H1 (cell line): ENCODE measurements at regions not wholly inside any gene's neighbourhood (a gene's known extent, or its start where the extent isn't known, plus 50 kb on each side); places are given as distances from the start of the nearest gene placed in this dataset.

Experiments
- CTCF ChIA-PET: fragments of 300-600 bp; sonication (Branson Sonifier 250); formaldehyde crosslinking; loops from one replicate; lab custom pipeline; 2021; ENCODE audit not compliant: partially characterized antibody; lab: Charles Lee
- POLR2A ChIA-PET: fragments of 300-600 bp; sonication (Branson Sonifier 250); formaldehyde crosslinking; loops from one replicate; lab custom pipeline; 2021; ENCODE audit warnings: inconsistent platforms; ENCODE audit not compliant: partially characterized antibody; lab: Charles Lee
- DNase-seq, 2 experiments: peaks; one replicate each; pipeline versions ENCODE4 v3.0.0 to v3.0.0-alpha.2; 2010 to 2022; ENCODE audit warnings: low spot score in 2 of 2, low read depth in 1 of 2, mixed read lengths in 1 of 2
- FAIRE-seq: peaks from 2 replicates; lab custom pipeline; 2011; peaks lifted over from hg19 to GRCh38; lab: Jason Lieb, UNC
- H2AFZ ChIP-seq: 2 replicates; pipeline ENCODE4 v1.8.1; 2012; ENCODE audit warnings: low read length, inconsistent platforms
- H2AK5ac ChIP-seq: 2 replicates; pipeline ENCODE4 v1.6.1; 2013; ENCODE audit warnings: low read depth, low read length
- H2BK120ac ChIP-seq: replicated peaks from 2 replicates; pipeline ENCODE3; 2013; ENCODE audit warnings: low read depth, low read length, inconsistent platforms
- H2BK12ac ChIP-seq: 2 replicates; pipeline ENCODE4 v1.6.1; 2013; ENCODE audit warnings: low read depth, low read length
- H2BK15ac ChIP-seq: 2 replicates; pipeline ENCODE4 v1.6.1; 2013; ENCODE audit warnings: low read length
- H2BK20ac ChIP-seq: 2 replicates; pipeline ENCODE4 v1.6.1; 2013; ENCODE audit warnings: low read length
- H2BK5ac ChIP-seq: 2 replicates; pipeline ENCODE4 v1.6.1; 2013; ENCODE audit warnings: low read depth, low read length
- H3K14ac ChIP-seq: 2 replicates; pipeline ENCODE4 v1.6.1; 2013; ENCODE audit warnings: inconsistent platforms; ENCODE audit not compliant: insufficient read length
- H3K18ac ChIP-seq: 2 replicates; pipeline ENCODE4 v1.6.1; 2013; ENCODE audit warnings: low read length; ENCODE audit errors: extremely low read depth
- H3K23ac ChIP-seq: 2 replicates; pipeline ENCODE4 v1.6.1; 2013; ENCODE audit warnings: inconsistent platforms; ENCODE audit not compliant: insufficient read length
- H3K23me2 ChIP-seq: 2 replicates; pipeline ENCODE4 v1.6.1; 2013; ENCODE audit warnings: low read depth, low read length
- H3K27ac ChIP-seq: 2 replicates; pipeline ENCODE4 v1.6.1; 2011; ENCODE audit warnings: low read depth, low read length, inconsistent platforms
- H3K27me3 ChIP-seq, 4 experiments: replicated peaks in 1 of 4; 1 replicate in 1 of 4; 2 replicates in 3 of 4; pipeline versions ENCODE4 v1.6.1 to v1.8.1; 2011 to 2013; ENCODE audit warnings: low read length in 3 of 4, mild to moderate bottlenecking in 3 of 4, inconsistent platforms in 2 of 4, mixed read lengths in 2 of 4, moderate library complexity in 1 of 4; ENCODE audit not compliant: control insufficient read depth in 3 of 4, insufficient read depth in 3 of 4; ENCODE audit errors: extremely low read depth in 1 of 4
- H3K36me3 ChIP-seq, 4 experiments: 2 replicates each; pipeline versions ENCODE4 v1.6.1 to v1.8.1; 2011 to 2013; ENCODE audit warnings: mild to moderate bottlenecking in 4 of 4, low read length in 3 of 4, moderate library complexity in 2 of 4, control low read depth in 1 of 4, inconsistent platforms in 1 of 4; ENCODE audit not compliant: insufficient read depth in 4 of 4, control insufficient read depth in 2 of 4
- H3K4ac ChIP-seq: replicated peaks from 2 replicates; pipeline ENCODE3; 2013; ENCODE audit warnings: low read length, low read depth, mixed read lengths, inconsistent platforms; ENCODE audit not compliant: insufficient read length
- H3K4me1 ChIP-seq, 4 experiments: replicated peaks in 1 of 4; 1 replicate in 1 of 4; 2 replicates in 3 of 4; pipeline versions ENCODE4 v1.6.1 to v1.8.1; 2011 to 2013; ENCODE audit warnings: low read length in 3 of 4, inconsistent platforms in 2 of 4, mixed read lengths in 1 of 4; ENCODE audit not compliant: insufficient read depth in 4 of 4, control insufficient read depth in 3 of 4
- H3K4me2 ChIP-seq, 2 experiments: 2 replicates each; pipeline versions ENCODE4 v1.6.1 to v1.8.1; 2011 to 2013; ENCODE audit warnings: low read depth in 2 of 2, low read length in 2 of 2, control low read depth in 1 of 2, inconsistent platforms in 1 of 2, mild to moderate bottlenecking in 1 of 2; ENCODE audit not compliant: insufficient read depth in 1 of 2
- H3K4me3 ChIP-seq, 4 experiments: fragments of 200-600, 300-600 bp in 1 of 4; sonication (generic), shearing (Covaris generic), sonication (Bioruptor Twin) in 1 of 4; 2 replicates each; pipeline versions ENCODE4 v1.5.1 to v1.8.1; 2011 to 2016; ENCODE audit warnings: low read length in 4 of 4, low read depth in 3 of 4, control low read depth in 2 of 4, inconsistent platforms in 2 of 4, mild to moderate bottlenecking in 2 of 4, mixed read lengths in 1 of 4, moderate library complexity in 1 of 4; ENCODE audit not compliant: insufficient read depth in 2 of 4; ENCODE audit errors: extremely low read depth in 1 of 4
- H3K56ac ChIP-seq: replicated peaks from 2 replicates; pipeline ENCODE3; 2013; ENCODE audit warnings: low read depth, mild to moderate bottlenecking, mixed read lengths, low read length, inconsistent platforms; ENCODE audit not compliant: insufficient read length
- H3K79me1 ChIP-seq: 2 replicates; pipeline ENCODE4 v1.6.1; 2013; ENCODE audit warnings: low read depth, low read length, control low read depth
- H3K79me2 ChIP-seq, 2 experiments: 2 replicates each; pipeline versions ENCODE4 v1.6.1 to v1.8.1; 2012 to 2013; ENCODE audit warnings: low read length in 2 of 2, mild to moderate bottlenecking in 2 of 2, inconsistent platforms in 1 of 2; ENCODE audit not compliant: insufficient read depth in 2 of 2, control insufficient read depth in 1 of 2
- H3K9ac ChIP-seq, 4 experiments: replicated peaks in 1 of 4; 1 replicate in 1 of 4; 2 replicates in 3 of 4; pipeline versions ENCODE4 v1.6.1 to v1.8.1; 2011 to 2013; ENCODE audit warnings: low read depth in 3 of 4, low read length in 3 of 4, control low read depth in 2 of 4, mild to moderate bottlenecking in 2 of 4, moderate library complexity in 2 of 4, inconsistent platforms in 1 of 4; ENCODE audit errors: extremely low read depth in 1 of 4
- H3K9me3 ChIP-seq, 2 experiments: 2 replicates each; pipeline versions ENCODE4 v1.6.1 to v1.8.1; 2012 to 2013; ENCODE audit warnings: mild to moderate bottlenecking in 2 of 2, moderate library complexity in 2 of 2, control low read depth in 1 of 2, inconsistent platforms in 1 of 2, low read depth in 1 of 2, low read length in 1 of 2, mixed read lengths in 1 of 2; ENCODE audit not compliant: insufficient read depth in 2 of 2
- H4K20me1 ChIP-seq, 2 experiments: replicated peaks in 1 of 2; 2 replicates each; pipeline versions ENCODE3 to v1.8.1; 2011 to 2013; ENCODE audit warnings: inconsistent platforms in 2 of 2, low read length in 2 of 2, mild to moderate bottlenecking in 1 of 2; ENCODE audit not compliant: insufficient read depth in 2 of 2, control insufficient read depth in 1 of 2
- H4K5ac ChIP-seq: 2 replicates; pipeline ENCODE4 v1.6.1; 2013; ENCODE audit warnings: low read length, low read depth, mixed read lengths, inconsistent platforms; ENCODE audit not compliant: insufficient read length
- H4K8ac ChIP-seq: 2 replicates; pipeline ENCODE4 v1.8.0; 2013; ENCODE audit warnings: mild to moderate bottlenecking, moderate library complexity, low read length, inconsistent platforms; ENCODE audit not compliant: insufficient read depth; ENCODE audit errors: extremely low read depth
- H4K91ac ChIP-seq: replicated peaks from 2 replicates; pipeline ENCODE3; 2013; ENCODE audit warnings: low read length, mixed read lengths, inconsistent platforms; ENCODE audit not compliant: insufficient read length
- ASH2L ChIP-seq: fragments of 200-600, 300-600 bp; sonication (generic); IDR thresholded peaks from one replicate; pipeline ENCODE4 v1.7.1; 2017; ENCODE audit warnings: low read length
- EP300 ChIP-seq, 2 experiments: IDR thresholded peaks; 1 replicate in 1 of 2; 2 replicates in 1 of 2; pipeline ENCODE4 v1.6.1; 2011 to 2012; ENCODE audit warnings: low read depth in 2 of 2, low read length in 2 of 2, mild to moderate bottlenecking in 2 of 2, borderline replicate concordance in 1 of 2, inconsistent platforms in 1 of 2, moderate library complexity in 1 of 2
- EZH2 ChIP-seq: fragments of 200-600 bp; sonication (generic); IDR thresholded peaks from 2 replicates; pipeline ENCODE4 v1.7.1; 2012; ENCODE audit warnings: low read depth, mild to moderate bottlenecking, moderate library complexity, low read length, inconsistent platforms; ENCODE audit not compliant: severe bottlenecking
- GABPA ChIP-seq: IDR thresholded peaks from 2 replicates; pipeline ENCODE4 v1.6.1; 2011; ENCODE audit warnings: mild to moderate bottlenecking, low read length, moderate library complexity, borderline replicate concordance; ENCODE audit not compliant: insufficient read depth
- JUN ChIP-seq: IDR thresholded peaks from 2 replicates; pipeline ENCODE4 v1.6.1; 2011; ENCODE audit warnings: low read depth, mild to moderate bottlenecking, improper control_type of control experiment, low read length
- KDM5A ChIP-seq: fragments of 200-600 bp; IDR thresholded peaks from 2 replicates; pipeline ENCODE4 v1.7.1; 2012; ENCODE audit warnings: mild to moderate bottlenecking, low read length, inconsistent platforms, mixed read lengths
- SRF ChIP-seq: IDR thresholded peaks from 2 replicates; pipeline ENCODE4 v1.6.1; 2011; ENCODE audit warnings: mild to moderate bottlenecking, low read depth, low read length, moderate library complexity
- TBP ChIP-seq: IDR thresholded peaks from 2 replicates; pipeline ENCODE4 v1.6.1; 2011; ENCODE audit warnings: low read depth, low read length, improper control_type of control experiment
- YY1 ChIP-seq: IDR thresholded peaks from 2 replicates; pipeline ENCODE4 v1.6.1; 2011; ENCODE audit warnings: low read depth, mild to moderate bottlenecking, low read length
- ZNF274 ChIP-seq: IDR thresholded peaks from 2 replicates; pipeline ENCODE4 v1.7.0; 2012; ENCODE audit warnings: low read length, borderline replicate concordance; ENCODE audit errors: extremely low read depth
- WGBS, 2 experiments: shearing (Covaris generic) in 1 of 2; methylation state at CpG; one replicate each; pipeline versions ENCODE4 v1.1.6 to v1.1.7; 2013 to 2015; ENCODE audit warnings: low lambda C conversion rate in 2 of 2, mixed read lengths in 2 of 2, inconsistent platforms in 1 of 2, low coverage in 1 of 2, missing lambda C conversion rate in 1 of 2; ENCODE audit not compliant: insufficient replicate concordance in 2 of 2, insufficient coverage in 1 of 2, insufficient read length in 1 of 2; ENCODE audit errors: extremely low coverage in 1 of 2, missing lambda C conversion rate in 1 of 2; 5-methylcytosine and 5-hydroxymethylcytosine counted together
- TF ChIP-seq, protein P1 (sequence below), 3 experiments: IDR thresholded peaks; 1 replicate in 2 of 3; 2 replicates in 1 of 3; pipeline versions ENCODE4 v1.5.1 to v1.6.1; 2011; ENCODE audit warnings: low read length in 3 of 3, mild to moderate bottlenecking in 3 of 3, inconsistent platforms in 2 of 3, low read depth in 1 of 3, moderate library complexity in 1 of 3; ENCODE audit not compliant: insufficient read depth in 1 of 3; ENCODE audit errors: control extremely low read depth in 1 of 3
- TF ChIP-seq, protein P2 (sequence below): IDR thresholded peaks from 2 replicates; pipeline ENCODE4 v1.6.1; 2012; ENCODE audit warnings: inconsistent platforms

GRCh38 chr2:199509403-199509802 is 51.7 kb upstream of the SATB2 start:
- Histone ChIP-seq H3K4me2 (no peak overlapping the region), H3K36me3 (no peaks in the 10 kb centered on the region), H2AFZ (no peak overlapping the region), H3K4me1 (no peaks in the 10 kb centered on the region), H2AK5ac (no peak overlapping the region), H2BK20ac (no peak overlapping the region), H3K4me3 (no peak overlapping the region), H3K27ac (no peak overlapping the region), H2BK5ac (no peak overlapping the region), H2BK12ac (no peak overlapping the region), H4K91ac (no peak overlapping the region), H3K23me2 (no peaks in the 10 kb centered on the region), H2BK15ac (no peak overlapping the region), H3K56ac (no peak overlapping the region), H4K8ac (no peak overlapping the region), H2BK120ac (no peak overlapping the region), H3K14ac (no peak overlapping the region), H3K9ac (no peak overlapping the region), H3K27me3 (no peaks in the 10 kb centered on the region), H4K20me1 (no peaks in the 10 kb centered on the region), H3K18ac (no peak overlapping the region), H3K9me3 (no peaks in the 10 kb centered on the region), H3K79me2 (no peaks in the 10 kb centered on the region), H3K79me1 (no peaks in the 10 kb centered on the region), H3K4ac (no peak overlapping the region), H3K23ac (no peak overlapping the region), H4K5ac (no peak overlapping the region)
- ChIA-PET CTCF (interaction anchor here (0.9 to 1.7 kb wide), 3 partner anchors 21 to 87 kb away, joined by 3 to 4 read pairs (median 3); no protein-coding TSS in a partner anchor), POLR2A (no interaction called here)
- 100% methylated on average over 1 of the region's 1 CpG; no CpG with 5 or more reads in 1 of the 2 experiments for WGBS, 2 experiments
- no peak for FAIRE-seq
- no peak for DNase-seq
- no peak for TF ChIP-seq EZH2
- TF ChIP-seq YY1: no peak
- TF ChIP-seq JUN: no peak
- no peak for TF ChIP-seq KDM5A
- TF ChIP-seq, protein P1, sequence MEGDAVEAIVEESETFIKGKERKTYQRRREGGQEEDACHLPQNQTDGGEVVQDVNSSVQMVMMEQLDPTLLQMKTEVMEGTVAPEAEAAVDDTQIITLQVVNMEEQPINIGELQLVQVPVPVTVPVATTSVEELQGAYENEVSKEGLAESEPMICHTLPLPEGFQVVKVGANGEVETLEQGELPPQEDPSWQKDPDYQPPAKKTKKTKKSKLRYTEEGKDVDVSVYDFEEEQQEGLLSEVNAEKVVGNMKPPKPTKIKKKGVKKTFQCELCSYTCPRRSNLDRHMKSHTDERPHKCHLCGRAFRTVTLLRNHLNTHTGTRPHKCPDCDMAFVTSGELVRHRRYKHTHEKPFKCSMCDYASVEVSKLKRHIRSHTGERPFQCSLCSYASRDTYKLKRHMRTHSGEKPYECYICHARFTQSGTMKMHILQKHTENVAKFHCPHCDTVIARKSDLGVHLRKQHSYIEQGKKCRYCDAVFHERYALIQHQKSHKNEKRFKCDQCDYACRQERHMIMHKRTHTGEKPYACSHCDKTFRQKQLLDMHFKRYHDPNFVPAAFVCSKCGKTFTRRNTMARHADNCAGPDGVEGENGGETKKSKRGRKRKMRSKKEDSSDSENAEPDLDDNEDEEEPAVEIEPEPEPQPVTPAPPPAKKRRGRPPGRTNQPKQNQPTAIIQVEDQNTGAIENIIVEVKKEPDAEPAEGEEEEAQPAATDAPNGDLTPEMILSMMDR (IDR thresholded peaks at IDR 0.05; ENCODE audit: control extremely low read depth in 1 of 3, insufficient read depth in 1 of 3, low read depth in 1 of 3, low read length in 3 of 3): no peak
- no peak for TF ChIP-seq ZNF274
- no peak for TF ChIP-seq ASH2L
- TF ChIP-seq GABPA: no peak
- TF ChIP-seq, protein P2, sequence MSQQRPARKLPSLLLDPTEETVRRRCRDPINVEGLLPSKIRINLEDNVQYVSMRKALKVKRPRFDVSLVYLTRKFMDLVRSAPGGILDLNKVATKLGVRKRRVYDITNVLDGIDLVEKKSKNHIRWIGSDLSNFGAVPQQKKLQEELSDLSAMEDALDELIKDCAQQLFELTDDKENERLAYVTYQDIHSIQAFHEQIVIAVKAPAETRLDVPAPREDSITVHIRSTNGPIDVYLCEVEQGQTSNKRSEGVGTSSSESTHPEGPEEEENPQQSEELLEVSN: no peak
- no peak for TF ChIP-seq SRF
- TF ChIP-seq EP300 (IDR thresholded peaks at IDR 0.05; ENCODE audit: borderline replicate concordance in 1 of 2, low read depth in 2 of 2, low read length in 2 of 2): no peak
- no peak for TF ChIP-seq TBP
